DMS153 treated with DMSO at 0.1 percent for 48 hours (cell line): ENCODE measurements at regions not wholly inside any gene's neighbourhood (a gene's known extent, or its start where the extent isn't known, plus 50 kb on each side); places are given as distances from the start of the nearest gene placed in this dataset.

ENCODE experiments used
- DNase-seq: peaks from one replicate; lab custom pipeline; 2025; ENCODE audit not compliant: unreplicated experiment; lab: John Stamatoyannopoulos, UW

- no peak for DNase-seq
Measured at GRCh38 chr5:3077684-3078083, 326.2 kb upstream of the IRX2 start.

- DNase-seq = no peak
Measured at GRCh38 chr5:3075309-3075708, 323.8 kb upstream of the IRX2 start.

- no peak for DNase-seq
Measured at GRCh38 chr5:3068401-3068800, 316.9 kb upstream of the IRX2 start.

GRCh38 chr5:3060283-3060682 lies 308.8 kb upstream of the IRX2 start:
- DNase-seq = no peak

GRCh38 chr5:3059488-3059887 lies 308.0 kb upstream of the IRX2 start:
- DNase-seq = no peak

- no peak for DNase-seq
Measured at GRCh38 chr5:3058942-3059341, 307.5 kb upstream of the IRX2 start.

- DNase-seq = peak; percentile 41
Measured at GRCh38 chr5:3056866-3057265, 305.4 kb upstream of the IRX2 start.

- DNase-seq = no peak
Measured at GRCh38 chr5:3051400-3051799, 299.9 kb upstream of the IRX2 start.

- DNase-seq = no peak
Measured at GRCh38 chr5:3050863-3051262, 299.4 kb upstream of the IRX2 start.

GRCh38 chr5:3049261-3049660 lies 297.8 kb upstream of the IRX2 start:
- no peak for DNase-seq

GRCh38 chr5:3047212-3047774 lies 295.8 kb upstream of the IRX2 start:
- DNase-seq = no peak

GRCh38 chr5:3043600-3043999 lies 292.1 kb upstream of the IRX2 start:
- no peak for DNase-seq

- no peak for DNase-seq
Measured at GRCh38 chr5:3041001-3041400, 289.5 kb upstream of the IRX2 start.

- DNase-seq = no peak
Measured at GRCh38 chr5:3036041-3036788, 284.7 kb upstream of the IRX2 start.

- no peak for DNase-seq
Measured at GRCh38 chr5:3035452-3035851, 284.0 kb upstream of the IRX2 start.

GRCh38 chr5:3034881-3035280 lies 283.4 kb upstream of the IRX2 start:
- DNase-seq = no peak

GRCh38 chr5:3034449-3034848 lies 283.0 kb upstream of the IRX2 start:
- no peak for DNase-seq

GRCh38 chr5:3033033-3033755 lies 281.7 kb upstream of the IRX2 start:
- DNase-seq = peak; percentile 58

- no peak for DNase-seq
Measured at GRCh38 chr5:3032513-3032912, 281.0 kb upstream of the IRX2 start.

- DNase-seq = no peak
Measured at GRCh38 chr5:3031733-3032378, 280.4 kb upstream of the IRX2 start.

GRCh38 chr5:3030511-3031165 lies 279.2 kb upstream of the IRX2 start:
- no peak for DNase-seq
